Endodermal cell (in vitro differentiated cells): ENCODE measurements at regions not wholly inside any gene's neighbourhood (a gene's known extent, or its start where the extent isn't known, plus 50 kb on each side); places are given as distances from the start of the nearest gene placed in this dataset.

Experiments used
- DNase-seq: peaks from one replicate; pipeline ENCODE4 v3.0.0-alpha.2; 2017
- H3K27ac ChIP-seq: 2 replicates; pipeline ENCODE4 v1.5.1; 2013; ENCODE audit warnings: mild to moderate bottlenecking, low read depth, low read length, moderate library complexity
- H3K27me3 ChIP-seq: 2 replicates; pipeline ENCODE4 v1.6.1; 2013; ENCODE audit warnings: mild to moderate bottlenecking, low read length, moderate library complexity; ENCODE audit not compliant: insufficient read depth, control insufficient read depth, poor library complexity, severe bottlenecking
- H3K36me3 ChIP-seq: 2 replicates; pipeline ENCODE4 v1.7.0; 2013; ENCODE audit warnings: mild to moderate bottlenecking, low read length, moderate library complexity; ENCODE audit not compliant: control insufficient read depth, insufficient read depth
- H3K4me1 ChIP-seq: one replicate; pipeline ENCODE4 v1.7.0; 2013; ENCODE audit warnings: low read length; ENCODE audit not compliant: control insufficient read depth, insufficient read depth
- H3K4me3 ChIP-seq: 2 replicates; pipeline ENCODE4 v1.5.1; 2013; ENCODE audit warnings: mild to moderate bottlenecking, low read length, moderate library complexity
- H3K9ac ChIP-seq: 2 replicates; pipeline ENCODE4 v1.6.1; 2013; ENCODE audit warnings: mild to moderate bottlenecking, low read length, moderate library complexity; ENCODE audit not compliant: poor library complexity, severe bottlenecking; ENCODE audit errors: extremely low read depth
- H3K9me3 ChIP-seq: 2 replicates; pipeline ENCODE4 v1.6.1; 2013; ENCODE audit warnings: mild to moderate bottlenecking, low read length, moderate library complexity; ENCODE audit not compliant: control insufficient read depth
- H3K27ac Mint-ChIP-seq: 2 replicates; pipeline ENCODE4 v1.8.0; 2020; ENCODE audit warnings: mixed read lengths
- H3K27me3 Mint-ChIP-seq: 2 replicates; pipeline ENCODE4 v1.8.0; 2021; ENCODE audit warnings: mild to moderate bottlenecking, mixed read lengths; ENCODE audit not compliant: insufficient read depth
- H3K36me3 Mint-ChIP-seq: 2 replicates; pipeline ENCODE4 v1.8.0; 2020; ENCODE audit warnings: low read depth, mixed read lengths
- H3K4me1 Mint-ChIP-seq: 2 replicates; pipeline ENCODE4 v1.8.0; 2020; ENCODE audit warnings: mixed read lengths
- H3K4me3 Mint-ChIP-seq: 2 replicates; pipeline ENCODE4 v1.8.0; 2020; ENCODE audit warnings: mild to moderate bottlenecking, moderate library complexity, mixed read lengths
- H3K9me3 Mint-ChIP-seq: 2 replicates; pipeline ENCODE4 v1.8.0; 2020; ENCODE audit warnings: mild to moderate bottlenecking, mixed read lengths
- WGBS, 2 experiments: methylation state at CpG; one replicate each; pipeline versions ENCODE4 v1.1.5 to v1.1.7; 2013; ENCODE audit warnings: missing lambda C conversion rate in 2 of 2, mixed read lengths in 1 of 2; ENCODE audit not compliant: insufficient coverage in 1 of 2, insufficient read length in 1 of 2; 5-methylcytosine and 5-hydroxymethylcytosine counted together
- TF ChIP-seq, protein P1 (sequence below): fragments of 200-600 bp; sonication (generic); conservative IDR thresholded peaks from 2 replicates; pipeline ENCODE4 v1.5.0; 2021; ENCODE audit warnings: antibody characterized with exemption, mild to moderate bottlenecking

DNA sequence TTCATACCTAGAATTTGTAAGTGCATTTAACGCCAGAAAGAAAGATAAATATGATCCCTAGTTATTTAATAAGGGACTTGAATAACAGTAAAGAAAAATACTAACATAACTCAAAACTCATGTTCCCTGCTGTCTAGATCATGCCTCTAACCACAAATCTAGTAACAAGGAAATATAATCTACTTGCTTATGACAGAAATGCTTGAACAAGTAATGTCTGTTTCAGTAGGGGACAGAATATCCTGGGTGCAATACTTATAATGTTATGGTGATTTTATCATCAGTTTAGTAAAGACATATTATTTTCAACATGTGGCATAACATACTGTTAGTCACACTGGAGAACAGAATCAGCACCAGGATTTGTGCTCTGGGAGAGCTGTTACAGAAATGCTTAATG is 861.9 kb upstream of the SLITRK1 start:
- H3K9ac ChIP-seq: no peak overlapping the region
- H3K27me3 ChIP-seq: no peaks in the 10 kb centered on the region
- H3K4me1 ChIP-seq: no peaks in the 10 kb centered on the region
- no peak overlapping the region for H3K4me3 ChIP-seq
- Mint-ChIP-seq H3K4me1 (no peaks in the 10 kb centered on the region), H3K4me3 (no peak overlapping the region), H3K27ac (no peak overlapping the region), H3K36me3 (no peaks in the 10 kb centered on the region), H3K9me3 (no peaks in the 10 kb centered on the region), H3K27me3 (peaks cover 2% of the 10 kb centered on the region)
- H3K36me3 ChIP-seq: no peaks in the 10 kb centered on the region
- WGBS, 2 experiments: no CpG with 5 or more reads among the region's 1 CpG
- TF ChIP-seq, protein P1, sequence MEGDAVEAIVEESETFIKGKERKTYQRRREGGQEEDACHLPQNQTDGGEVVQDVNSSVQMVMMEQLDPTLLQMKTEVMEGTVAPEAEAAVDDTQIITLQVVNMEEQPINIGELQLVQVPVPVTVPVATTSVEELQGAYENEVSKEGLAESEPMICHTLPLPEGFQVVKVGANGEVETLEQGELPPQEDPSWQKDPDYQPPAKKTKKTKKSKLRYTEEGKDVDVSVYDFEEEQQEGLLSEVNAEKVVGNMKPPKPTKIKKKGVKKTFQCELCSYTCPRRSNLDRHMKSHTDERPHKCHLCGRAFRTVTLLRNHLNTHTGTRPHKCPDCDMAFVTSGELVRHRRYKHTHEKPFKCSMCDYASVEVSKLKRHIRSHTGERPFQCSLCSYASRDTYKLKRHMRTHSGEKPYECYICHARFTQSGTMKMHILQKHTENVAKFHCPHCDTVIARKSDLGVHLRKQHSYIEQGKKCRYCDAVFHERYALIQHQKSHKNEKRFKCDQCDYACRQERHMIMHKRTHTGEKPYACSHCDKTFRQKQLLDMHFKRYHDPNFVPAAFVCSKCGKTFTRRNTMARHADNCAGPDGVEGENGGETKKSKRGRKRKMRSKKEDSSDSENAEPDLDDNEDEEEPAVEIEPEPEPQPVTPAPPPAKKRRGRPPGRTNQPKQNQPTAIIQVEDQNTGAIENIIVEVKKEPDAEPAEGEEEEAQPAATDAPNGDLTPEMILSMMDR: no peak
- no peak for DNase-seq
- H3K27ac ChIP-seq: no peak overlapping the region
- H3K9me3 ChIP-seq: no peaks in the 10 kb centered on the region

DNA sequence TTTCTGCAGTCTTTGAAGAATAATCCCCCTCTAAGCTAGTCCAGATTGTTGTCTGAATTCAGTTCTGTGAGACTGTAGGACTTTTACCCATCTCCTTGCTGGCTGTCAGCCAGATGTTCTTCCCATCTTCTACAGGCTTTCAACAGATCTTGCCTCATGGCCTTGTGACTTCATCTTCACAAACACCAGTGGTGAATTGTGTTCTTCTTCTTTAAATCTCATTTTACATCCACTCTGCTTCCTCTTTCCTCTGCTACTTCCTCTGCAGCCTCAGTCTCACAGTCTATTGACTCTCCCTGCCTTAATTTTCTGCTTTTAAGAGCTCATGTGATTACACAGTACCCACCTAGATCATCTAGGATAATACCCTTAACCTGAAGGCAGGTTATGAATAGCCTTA is 859.0 kb upstream of the SLITRK1 start:
- no peak overlapping the region for H3K4me3 ChIP-seq
- no peaks in the 10 kb centered on the region for H3K9me3 ChIP-seq
- H3K27me3 Mint-ChIP-seq: peaks cover 2% of the 10 kb centered on the region
- no peaks in the 10 kb centered on the region for H3K27me3 ChIP-seq
- no peaks in the 10 kb centered on the region for H3K36me3 Mint-ChIP-seq
- TF ChIP-seq, protein P1: no peak
- H3K4me1 ChIP-seq: peaks cover 4% of the 10 kb centered on the region
- H3K4me3 Mint-ChIP-seq: no peak overlapping the region
- no peaks in the 10 kb centered on the region for H3K9me3 Mint-ChIP-seq
- no peak overlapping the region for H3K27ac Mint-ChIP-seq
- no peak overlapping the region for H3K9ac ChIP-seq
- DNase-seq: no peak
- no peaks in the 10 kb centered on the region for H3K36me3 ChIP-seq
- peaks cover 11% of the 10 kb centered on the region for H3K4me1 Mint-ChIP-seq
- H3K27ac ChIP-seq: no peak overlapping the region

DNA sequence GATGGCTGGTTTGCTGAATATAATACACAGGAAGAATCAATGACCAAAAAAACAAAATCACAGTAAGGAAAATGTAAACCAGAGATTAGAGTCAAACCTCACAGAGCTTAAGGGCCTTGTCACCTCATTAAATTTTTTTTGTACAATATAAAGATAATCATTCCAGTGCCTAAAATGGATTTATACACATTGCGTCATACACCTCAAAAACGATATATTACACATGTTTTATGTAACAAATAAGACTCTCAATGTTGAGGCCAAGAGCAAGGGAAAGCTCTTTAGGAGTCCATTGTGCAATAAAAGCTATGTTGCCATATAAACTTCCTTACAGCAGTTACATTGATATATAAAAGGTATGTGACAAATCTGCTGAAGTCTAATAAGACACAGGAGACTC is 856.7 kb upstream of the SLITRK1 start:
- Histone ChIP-seq H3K4me3 (no peak overlapping the region), H3K36me3 (no peaks in the 10 kb centered on the region), H3K4me1 (peaks cover 4% of the 10 kb centered on the region), H3K27ac (no peak overlapping the region), H3K27me3 (no peaks in the 10 kb centered on the region), H3K9me3 (no peaks in the 10 kb centered on the region), H3K9ac (no peak overlapping the region)
- H3K27ac Mint-ChIP-seq: no peak overlapping the region
- no peak overlapping the region for H3K4me3 Mint-ChIP-seq
- H3K27me3 Mint-ChIP-seq: peaks cover 2% of the 10 kb centered on the region
- H3K9me3 Mint-ChIP-seq: no peaks in the 10 kb centered on the region
- peaks cover 20% of the 10 kb centered on the region for H3K4me1 Mint-ChIP-seq
- TF ChIP-seq, protein P1: no peak
- DNase-seq: no peak
- 96% methylated on average over 2 of the region's 2 CpGs; no CpG with 5 or more reads in 1 of the 2 experiments for WGBS, 2 experiments
- no peaks in the 10 kb centered on the region for H3K36me3 Mint-ChIP-seq
